ENCODE measurements at regions not wholly inside any gene's neighbourhood (a gene's known extent, or its start where the extent isn't known, plus 50 kb on each side); places are given as distances from the start of the nearest gene placed in this dataset.

DNA sequence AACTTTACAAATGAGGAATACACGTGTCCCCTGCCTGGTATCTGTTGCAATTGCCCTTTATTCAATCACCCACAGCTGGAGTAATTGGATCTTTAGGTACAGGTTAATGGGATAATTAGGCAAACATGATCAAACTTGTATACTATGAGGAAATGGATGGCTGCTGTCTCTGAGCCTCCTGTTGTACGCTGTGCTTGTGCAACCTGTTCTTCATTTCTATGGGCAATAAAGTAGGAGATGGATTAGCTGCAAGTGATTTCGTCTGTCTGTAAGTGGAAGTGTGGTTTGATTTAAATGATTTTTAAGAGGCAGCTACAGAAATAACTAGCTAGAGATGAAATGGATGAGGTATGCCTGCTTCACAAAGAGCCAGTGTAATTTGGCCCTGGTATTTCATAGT lies 474.1 kb downstream of the RNF144B start:
- TF ChIP-seq, protein P1, sequence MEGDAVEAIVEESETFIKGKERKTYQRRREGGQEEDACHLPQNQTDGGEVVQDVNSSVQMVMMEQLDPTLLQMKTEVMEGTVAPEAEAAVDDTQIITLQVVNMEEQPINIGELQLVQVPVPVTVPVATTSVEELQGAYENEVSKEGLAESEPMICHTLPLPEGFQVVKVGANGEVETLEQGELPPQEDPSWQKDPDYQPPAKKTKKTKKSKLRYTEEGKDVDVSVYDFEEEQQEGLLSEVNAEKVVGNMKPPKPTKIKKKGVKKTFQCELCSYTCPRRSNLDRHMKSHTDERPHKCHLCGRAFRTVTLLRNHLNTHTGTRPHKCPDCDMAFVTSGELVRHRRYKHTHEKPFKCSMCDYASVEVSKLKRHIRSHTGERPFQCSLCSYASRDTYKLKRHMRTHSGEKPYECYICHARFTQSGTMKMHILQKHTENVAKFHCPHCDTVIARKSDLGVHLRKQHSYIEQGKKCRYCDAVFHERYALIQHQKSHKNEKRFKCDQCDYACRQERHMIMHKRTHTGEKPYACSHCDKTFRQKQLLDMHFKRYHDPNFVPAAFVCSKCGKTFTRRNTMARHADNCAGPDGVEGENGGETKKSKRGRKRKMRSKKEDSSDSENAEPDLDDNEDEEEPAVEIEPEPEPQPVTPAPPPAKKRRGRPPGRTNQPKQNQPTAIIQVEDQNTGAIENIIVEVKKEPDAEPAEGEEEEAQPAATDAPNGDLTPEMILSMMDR (IDR thresholded peaks at IDR 0.05): no peak
- no peak for TF ChIP-seq EP300 (IDR thresholded peaks at IDR 0.05)
- TF ChIP-seq POLR2A (IDR thresholded peaks at IDR 0.05): no peak
- TF ChIP-seq POLR2AphosphoS5 (IDR thresholded peaks at IDR 0.05): no peak

Data from upper lobe of left lung (tissue), 4 donors.